Caco-2 (cell line): ENCODE measurements at regions not wholly inside any gene's neighbourhood (a gene's known extent, or its start where the extent isn't known, plus 50 kb on each side); places are given as distances from the start of the nearest gene placed in this dataset.

Experiments used
- BruUV-seq: library from RNA; stranded (reverse); fragments of 400-500 nt; replicated peaks from 2 replicates; lab custom pipeline; 2021; lab: Mats Ljungman, UMichigan
- CTCF ChIA-PET: fragments of 300-600 bp; sonication (Branson Sonifier 250); formaldehyde crosslinking; loops from one replicate; lab custom pipeline; 2022; ENCODE audit warnings: antibody characterized with exemption; lab: Charles Lee
- POLR2A ChIA-PET: fragments of 300-600 bp; sonication (Branson Sonifier 250); formaldehyde crosslinking; loops from one replicate; lab custom pipeline; 2022; ENCODE audit warnings: antibody characterized with exemption; lab: Charles Lee
- DNase-seq, 2 experiments: peaks; one replicate each; pipeline versions ENCODE4 v3.0.0 to v3.0.0-alpha.2; 2020 to 2022
- H3K27me3 ChIP-seq: replicated peaks from 2 replicates; pipeline ENCODE4 v1.6.0; 2011; ENCODE audit warnings: low read length; ENCODE audit not compliant: control insufficient read depth, insufficient read depth
- H3K36me3 ChIP-seq: 2 replicates; pipeline ENCODE4 v1.5.1; 2011; ENCODE audit warnings: low read length; ENCODE audit not compliant: control insufficient read depth, insufficient read depth
- H3K4me1 ChIP-seq: fragments of 250-450 bp; sonication (Bioruptor Pico); 2 replicates; pipeline ENCODE4 v1.5.1; 2020; ENCODE audit warnings: mild to moderate bottlenecking
- H3K4me3 ChIP-seq: 2 replicates; pipeline ENCODE4 v1.5.1; 2011; ENCODE audit warnings: low read depth, mild to moderate bottlenecking, control low read depth, low read length
- H3K9me3 ChIP-seq: fragments of 250-450 bp; sonication (Bioruptor Pico); 2 replicates; pipeline ENCODE4 v1.5.1; 2020; ENCODE audit warnings: mild to moderate bottlenecking, moderate library complexity
- H3K27ac Mint-ChIP-seq: one replicate; pipeline ENCODE4 v1.8.0; 2022; ENCODE audit warnings: mixed read lengths; ENCODE audit not compliant: unreplicated experiment
- H3K27me3 Mint-ChIP-seq: one replicate; pipeline ENCODE4 v1.8.0; 2022; ENCODE audit warnings: mixed read lengths; ENCODE audit not compliant: insufficient read depth, unreplicated experiment
- H3K36me3 Mint-ChIP-seq: one replicate; pipeline ENCODE4 v1.8.0; 2022; ENCODE audit warnings: mild to moderate bottlenecking, mixed read lengths; ENCODE audit not compliant: insufficient read depth, unreplicated experiment
- H3K4me1 Mint-ChIP-seq: one replicate; pipeline ENCODE4 v1.8.0; 2022; ENCODE audit warnings: low read depth, mixed read lengths; ENCODE audit not compliant: unreplicated experiment
- H3K4me3 Mint-ChIP-seq: one replicate; pipeline ENCODE4 v1.8.0; 2022; ENCODE audit warnings: mild to moderate bottlenecking, moderate library complexity, mixed read lengths; ENCODE audit not compliant: unreplicated experiment
- H3K9me3 Mint-ChIP-seq: one replicate; pipeline ENCODE4 v1.8.0; 2022; ENCODE audit warnings: mixed read lengths; ENCODE audit not compliant: unreplicated experiment
- CTCF ChIP-seq, 2 experiments: fragments of 200-600 bp in 1 of 2; IDR thresholded peaks; 1 replicate in 1 of 2; 2 replicates in 1 of 2; pipeline versions ENCODE4 v1.5.1 to v1.8.0; 2011 to 2022; ENCODE audit warnings: antibody characterized with exemption in 1 of 2, control low read depth in 1 of 2, inconsistent platforms in 1 of 2, low read depth in 1 of 2, low read length in 1 of 2, mild to moderate bottlenecking in 1 of 2, moderate library complexity in 1 of 2; ENCODE audit not compliant: insufficient read depth in 1 of 2, severe bottlenecking in 1 of 2, unreplicated experiment in 1 of 2
- intact Hi-C: fragments of 100-400 bp; cut with micrococcal nuclease; formaldehyde crosslinking; loops from one replicate; pipeline ENCODE4 v1.10.0; 2022; ENCODE audit not compliant: unreplicated experiment

DNA sequence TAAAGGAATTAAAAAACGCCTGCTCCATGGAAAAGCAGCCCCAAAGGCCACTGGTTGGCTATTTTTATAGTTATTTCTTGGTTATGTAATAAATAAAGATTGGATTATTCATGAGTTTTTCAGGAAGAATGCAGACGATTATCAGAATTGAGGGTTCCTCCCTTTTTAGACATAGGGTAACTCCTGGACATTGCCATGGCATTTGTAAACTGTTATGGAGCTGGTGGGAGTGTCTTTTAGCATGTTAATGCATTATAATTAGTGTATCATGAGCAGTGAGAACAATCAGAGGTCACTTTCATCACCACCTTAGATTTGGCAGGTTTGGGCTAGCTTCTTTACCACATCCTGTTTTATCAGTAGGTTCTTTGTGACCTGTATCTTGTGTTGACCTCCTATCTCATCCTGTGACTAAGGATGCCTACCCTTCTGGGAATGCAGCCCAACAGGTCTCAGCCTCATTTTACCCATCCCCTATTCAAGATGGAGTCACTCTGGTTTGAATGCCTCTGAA, 728.7 kb downstream of the GALC start:
- DNase-seq, result no peak
- Histone ChIP-seq H3K27me3 (no peaks in the 10 kb centered on the region), H3K4me1 (no peaks in the 10 kb centered on the region), H3K36me3 (no peaks in the 10 kb centered on the region), H3K9me3 (no peaks in the 10 kb centered on the region), H3K4me3 (no peak overlapping the region)
- Mint-ChIP-seq H3K27ac (no peak overlapping the region), H3K4me1 (no peaks in the 10 kb centered on the region), H3K9me3 (no peaks in the 10 kb centered on the region), H3K4me3 (no peak overlapping the region), H3K36me3 (no peaks in the 10 kb centered on the region), H3K27me3 (no peaks in the 10 kb centered on the region)
- BruUV-seq, result no TSS peak
- no peak for TF ChIP-seq CTCF (IDR thresholded peaks at IDR 0.05; ENCODE audit: insufficient read depth in 1 of 2, low read depth in 1 of 2, low read length in 1 of 2, severe bottlenecking in 1 of 2, unreplicated experiment in 1 of 2)
- intact Hi-C loops, result no loop called here
- POLR2A ChIA-PET, result no interaction called here
- CTCF ChIA-PET, result no interaction called here

DNA sequence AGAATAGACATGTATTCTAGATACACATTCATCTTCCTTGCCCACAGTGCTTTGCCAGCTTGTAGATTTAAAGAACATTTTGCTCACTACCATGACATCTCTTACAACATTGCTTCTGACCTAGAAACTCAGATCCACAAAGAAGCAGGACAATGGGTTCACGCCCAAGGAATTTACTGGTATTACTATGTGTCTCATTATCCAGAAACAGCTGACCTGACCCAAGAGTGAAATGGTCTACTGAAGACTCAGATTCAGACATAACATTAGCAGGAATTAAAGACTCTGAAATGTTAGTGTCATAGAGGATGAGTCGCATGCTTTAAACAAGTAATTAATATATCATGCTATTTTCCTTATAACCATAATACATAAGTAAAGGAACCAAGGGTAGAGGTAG, 731.4 kb downstream of the GALC start:
- no peaks in the 10 kb centered on the region for H3K4me1 ChIP-seq
- no peaks in the 10 kb centered on the region for H3K27me3 Mint-ChIP-seq
- H3K4me3 Mint-ChIP-seq, result no peak overlapping the region
- CTCF ChIA-PET, result no interaction called here
- no peak for DNase-seq
- POLR2A ChIA-PET, result no interaction called here
- intact Hi-C loops, result no loop called here
- no peaks in the 10 kb centered on the region for H3K9me3 ChIP-seq
- no peak for TF ChIP-seq CTCF (IDR thresholded peaks at IDR 0.05; ENCODE audit: insufficient read depth in 1 of 2, low read depth in 1 of 2, low read length in 1 of 2, severe bottlenecking in 1 of 2, unreplicated experiment in 1 of 2)
- no TSS peak for BruUV-seq
- H3K36me3 ChIP-seq, result no peaks in the 10 kb centered on the region
- no peaks in the 10 kb centered on the region for H3K4me1 Mint-ChIP-seq
- H3K36me3 Mint-ChIP-seq, result no peaks in the 10 kb centered on the region
- no peak overlapping the region for H3K27ac Mint-ChIP-seq
- H3K9me3 Mint-ChIP-seq, result peaks cover 6% of the 10 kb centered on the region
- no peaks in the 10 kb centered on the region for H3K27me3 ChIP-seq
- H3K4me3 ChIP-seq, result no peak overlapping the region

- Mint-ChIP-seq H3K27me3 (no peaks in the 10 kb centered on the region), H3K9me3 (peaks cover 6% of the 10 kb centered on the region), H3K27ac (no peak overlapping the region), H3K36me3 (no peaks in the 10 kb centered on the region), H3K4me3 (no peak overlapping the region), H3K4me1 (no peaks in the 10 kb centered on the region)
- Histone ChIP-seq H3K4me3 (no peak overlapping the region), H3K36me3 (no peaks in the 10 kb centered on the region), H3K4me1 (no peaks in the 10 kb centered on the region), H3K27me3 (no peaks in the 10 kb centered on the region), H3K9me3 (no peaks in the 10 kb centered on the region)
- no TSS peak for BruUV-seq
- POLR2A ChIA-PET, result no interaction called here
- CTCF ChIA-PET, result no interaction called here
- intact Hi-C loops, result no loop called here
- DNase-seq, result no peak
- TF ChIP-seq CTCF (IDR thresholded peaks at IDR 0.05; ENCODE audit: insufficient read depth in 1 of 2, low read depth in 1 of 2, low read length in 1 of 2, severe bottlenecking in 1 of 2, unreplicated experiment in 1 of 2), result no peak
Measured at GRCh38 chr14:87260460-87260859, 732.5 kb downstream of the GALC start.
